Islet of Langerhans (tissue), 1 donor: ENCODE measurements at regions not wholly inside any gene's neighbourhood (a gene's known extent, or its start where the extent isn't known, plus 50 kb on each side); places are given as distances from the start of the nearest gene placed in this dataset.

Source experiments
- FAIRE-seq: peaks from one replicate; lab custom pipeline; 2011; peaks lifted over from hg19 to GRCh38; lab: Jason Lieb, UNC

DNA sequence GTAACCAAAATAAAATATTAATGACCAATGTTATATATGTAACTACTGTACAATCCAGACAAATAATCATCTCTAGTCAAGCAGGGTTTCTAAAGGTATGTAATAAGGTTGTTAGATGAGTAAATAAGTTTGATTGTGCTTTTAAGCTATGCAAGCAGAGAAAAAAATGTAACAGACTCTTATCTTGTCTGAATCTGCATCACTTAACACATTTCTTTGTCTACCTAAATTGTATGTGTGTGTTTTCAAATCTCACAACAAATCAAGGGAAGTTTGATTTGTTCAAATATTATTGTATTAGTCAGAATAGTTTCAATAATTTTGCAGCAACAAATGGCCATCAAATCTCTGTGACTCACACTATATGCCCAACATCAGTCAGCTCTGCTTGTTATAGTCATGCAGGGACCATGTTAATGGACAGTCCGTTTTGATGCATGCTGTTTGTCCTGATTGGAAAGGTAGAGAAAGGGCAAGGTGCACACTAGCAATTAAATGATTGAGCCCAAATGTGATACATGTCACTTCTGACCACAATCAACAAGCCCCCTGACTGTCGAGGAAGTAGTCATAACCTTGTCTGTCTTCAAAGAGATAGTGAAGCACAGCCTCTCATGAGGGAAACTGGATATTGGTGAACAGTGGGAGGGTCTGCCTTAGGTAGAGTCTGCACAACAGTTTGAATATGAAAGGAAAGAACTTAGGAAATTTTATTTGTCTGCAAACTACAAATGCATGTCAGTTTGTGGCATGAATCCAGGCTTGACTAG lies 349.4 kb upstream of the SATB1 start:
- FAIRE-seq: peak; percentile 13

DNA sequence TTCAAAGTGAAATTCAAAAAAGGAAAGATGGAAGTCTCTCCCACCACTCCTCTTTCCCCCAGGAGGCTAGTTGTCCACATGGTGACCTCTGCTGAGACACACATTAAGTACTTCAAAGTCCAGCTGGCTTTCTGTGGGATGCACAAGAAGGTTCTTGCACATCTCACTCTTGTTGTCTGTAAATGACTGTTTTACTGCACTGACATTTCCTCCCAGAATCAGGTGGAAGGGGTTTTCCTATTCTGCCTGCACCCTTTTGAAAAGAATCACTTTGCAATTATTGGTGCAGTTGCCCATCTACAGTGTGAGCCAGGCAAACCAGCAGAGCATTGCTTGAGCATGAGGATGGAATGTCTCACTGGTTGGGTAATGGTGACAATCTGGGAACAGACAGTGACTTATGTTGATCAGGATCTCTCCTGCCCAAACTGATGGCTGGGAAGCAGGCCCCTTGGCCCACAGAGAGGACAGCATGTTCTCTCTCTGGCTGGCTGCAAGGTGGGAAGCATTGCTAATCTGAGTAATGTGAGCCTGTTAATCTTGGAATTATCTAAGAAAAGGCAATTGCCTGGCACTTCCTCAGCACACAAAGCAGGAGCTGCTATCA lies 347.7 kb upstream of the SATB1 start:
- FAIRE-seq: no peak

DNA sequence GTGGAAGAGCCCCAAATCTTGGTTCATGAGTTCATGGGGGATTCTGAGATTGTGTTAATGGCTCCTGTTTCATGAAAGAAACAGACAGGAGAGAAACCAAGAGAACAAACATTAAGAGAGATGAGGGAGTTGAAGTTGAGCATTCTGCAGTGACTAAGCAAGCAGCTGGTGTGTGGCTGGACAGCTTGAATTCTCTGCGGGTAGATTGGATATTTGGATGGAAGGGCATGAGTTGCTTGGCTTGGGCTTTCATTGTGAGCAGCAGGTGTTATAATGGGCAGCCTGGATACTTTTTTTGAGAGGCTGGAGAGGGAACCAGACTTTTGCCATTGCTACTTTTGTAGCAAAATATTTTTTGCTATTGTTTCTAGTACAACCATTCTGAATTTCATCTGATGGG lies 346.8 kb upstream of the SATB1 start:
- FAIRE-seq: no peak

DNA sequence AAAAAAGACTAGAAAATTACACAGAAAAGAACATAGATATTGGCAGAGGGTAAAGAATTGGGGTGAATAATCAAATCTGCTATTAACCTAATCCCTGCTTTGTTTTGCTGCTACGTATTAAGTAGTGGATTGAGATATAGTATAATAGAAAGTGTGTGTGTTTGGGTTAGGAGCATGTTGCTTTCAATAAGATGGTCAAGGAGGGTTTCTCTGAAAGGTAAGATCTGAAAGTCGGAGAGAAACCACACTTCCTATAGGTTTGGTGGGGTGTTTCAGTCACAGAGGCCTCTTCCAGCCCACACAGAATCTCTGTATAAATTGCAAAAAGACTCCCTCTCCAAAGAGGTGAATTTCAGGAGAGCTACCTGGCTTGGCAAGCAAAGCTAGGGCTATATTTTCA lies 345.7 kb upstream of the SATB1 start:
- no peak for FAIRE-seq

DNA sequence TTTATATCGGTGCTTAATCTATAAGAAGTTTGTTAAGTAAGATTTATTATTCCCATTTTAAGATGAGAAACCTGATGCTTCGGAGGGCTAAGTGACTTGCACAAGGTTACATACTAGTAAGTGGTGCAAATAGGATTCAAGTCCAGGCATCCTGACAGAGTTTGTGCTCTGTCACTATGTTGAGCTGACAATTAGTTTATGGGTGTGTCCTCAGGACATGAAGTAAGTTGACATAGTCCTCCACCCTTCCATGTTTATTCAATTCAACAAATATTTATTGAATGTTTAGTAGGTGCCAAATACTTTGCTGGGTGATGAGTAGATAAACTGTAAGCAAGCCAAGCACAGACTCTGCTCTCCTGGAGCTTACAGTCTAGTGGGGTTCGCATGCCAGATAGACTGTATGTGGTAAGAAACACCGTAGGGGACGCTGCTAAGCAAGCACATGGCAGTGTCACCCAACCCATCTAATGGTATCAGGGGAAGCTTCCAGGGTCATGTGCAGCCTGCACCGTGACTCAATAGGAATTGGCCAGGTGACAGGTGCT lies 342.7 kb upstream of the SATB1 start:
- no peak for FAIRE-seq

GRCh38 chr3:18766974-18767373 lies 341.8 kb upstream of the SATB1 start:
- FAIRE-seq: no peak

DNA sequence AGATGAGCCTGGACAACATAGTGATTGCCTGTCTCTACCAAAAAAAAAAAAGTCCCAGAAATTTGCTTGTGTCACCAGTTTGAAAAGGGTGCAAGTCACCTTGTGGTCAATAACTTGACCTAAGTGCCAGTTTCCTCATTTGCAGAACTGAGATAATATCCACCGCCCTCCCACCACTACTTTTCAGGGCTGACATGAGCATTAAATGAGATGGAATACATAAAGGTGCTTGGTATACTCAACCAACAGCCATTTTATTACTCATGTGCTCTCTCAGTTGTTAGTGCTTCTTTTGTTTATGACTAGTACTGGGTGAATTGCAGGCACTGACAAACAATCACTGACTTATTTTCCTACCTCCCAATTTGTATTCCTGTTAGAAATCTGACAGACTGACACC lies 340.5 kb upstream of the SATB1 start:
- no peak for FAIRE-seq

GRCh38 chr3:18765161-18765560 lies 340.0 kb upstream of the SATB1 start:
- FAIRE-seq: no peak

- FAIRE-seq: peak; percentile 82
These were observed 336.4 kb upstream of the SATB1 start for GRCh38 chr3:18761530-18761929.

DNA sequence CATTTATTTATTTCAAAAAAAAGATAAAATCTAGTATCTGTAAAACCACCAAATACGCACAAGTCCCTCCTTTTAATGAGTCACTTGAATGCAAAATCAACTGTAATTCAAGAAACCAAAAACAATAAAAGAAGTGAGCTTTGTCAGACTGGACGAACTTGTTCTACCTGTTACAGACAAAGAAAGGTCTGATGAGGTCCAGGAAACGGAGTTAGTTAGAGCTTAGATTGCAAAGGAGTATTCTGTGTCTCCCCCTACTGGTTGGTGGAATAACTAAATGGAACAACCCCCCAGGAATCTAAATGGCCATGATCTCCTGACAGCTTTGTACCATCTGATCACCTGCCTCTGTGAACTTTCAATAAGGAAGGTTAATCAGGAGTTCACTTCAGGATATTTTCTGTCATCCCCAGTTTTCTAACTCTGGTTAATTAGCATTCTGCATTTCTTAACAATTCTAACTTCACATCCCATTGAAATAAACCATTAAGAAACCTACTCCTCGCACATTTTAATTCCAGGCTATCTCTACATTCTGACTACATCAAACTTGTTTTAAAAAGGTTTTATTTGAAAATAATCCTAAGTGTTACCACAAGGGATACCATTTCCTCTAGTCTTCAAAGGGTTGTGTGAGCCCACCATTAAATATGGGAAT lies 333.0 kb upstream of the SATB1 start:
- peak; percentile 99 for FAIRE-seq

DNA sequence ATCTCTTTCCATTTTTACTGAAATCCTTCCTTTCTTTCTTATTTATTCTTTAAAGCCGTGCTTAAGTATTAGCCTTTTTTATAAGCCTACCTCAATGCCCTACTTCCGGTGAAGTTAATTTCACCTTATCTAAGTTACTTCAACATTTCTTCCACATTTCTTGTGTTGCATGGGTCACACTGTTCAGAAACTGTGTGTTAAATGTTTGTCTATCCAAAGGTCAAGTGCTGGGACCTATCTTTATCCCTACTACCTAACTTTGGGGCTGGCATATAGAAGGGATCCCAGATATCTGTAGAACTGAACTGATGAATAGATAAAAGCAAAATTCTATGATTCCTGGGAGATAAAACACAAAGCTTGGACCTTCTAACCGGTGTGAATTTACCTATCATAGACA lies 332.3 kb upstream of the SATB1 start:
- FAIRE-seq: no peak

- no peak for FAIRE-seq
These were observed 327.3 kb upstream of the SATB1 start for GRCh38 chr3:18752273-18752934.

DNA sequence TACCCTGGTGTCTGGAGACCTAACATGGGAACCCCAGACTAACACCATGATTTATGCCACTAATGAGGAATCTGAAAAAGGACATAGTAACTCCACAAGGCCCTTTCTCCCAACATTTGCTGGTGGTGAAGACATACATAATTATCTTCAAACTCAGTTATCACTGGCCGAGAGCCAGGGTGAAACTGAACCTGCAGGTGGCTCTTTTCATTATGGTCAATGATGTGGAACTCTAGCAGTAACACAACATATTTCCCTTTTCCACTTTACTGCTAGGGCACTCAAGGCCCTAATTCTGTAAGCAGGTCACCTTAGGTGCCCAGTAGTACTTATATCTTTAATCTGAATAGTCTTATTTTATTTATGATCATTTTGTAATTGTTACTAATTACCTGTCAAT lies 326.4 kb upstream of the SATB1 start:
- FAIRE-seq: no peak

GRCh38 chr3:18747383-18747782 lies 322.2 kb upstream of the SATB1 start:
- no peak for FAIRE-seq

DNA sequence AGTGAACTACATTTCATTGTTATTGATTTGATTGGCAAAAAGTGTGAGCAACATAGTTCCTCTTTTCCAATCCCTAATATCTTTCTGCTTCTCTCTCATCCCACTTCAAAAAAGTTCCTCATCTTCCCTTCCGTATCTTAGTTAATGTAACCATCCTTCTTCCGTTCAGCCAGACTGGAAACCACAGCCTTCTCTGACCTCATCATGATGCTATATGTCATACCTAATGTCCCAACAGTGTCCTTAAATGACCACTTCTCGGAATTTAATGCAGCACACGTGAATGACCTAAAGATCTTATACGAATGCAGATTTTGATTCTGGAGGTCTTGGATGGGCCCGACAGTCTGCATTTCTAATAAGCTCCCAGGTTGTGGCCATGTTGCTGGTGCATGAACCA lies 320.3 kb upstream of the SATB1 start:
- FAIRE-seq: no peak

GRCh38 chr3:18744472-18744871 lies 319.3 kb upstream of the SATB1 start:
- FAIRE-seq: peak; percentile 47

DNA sequence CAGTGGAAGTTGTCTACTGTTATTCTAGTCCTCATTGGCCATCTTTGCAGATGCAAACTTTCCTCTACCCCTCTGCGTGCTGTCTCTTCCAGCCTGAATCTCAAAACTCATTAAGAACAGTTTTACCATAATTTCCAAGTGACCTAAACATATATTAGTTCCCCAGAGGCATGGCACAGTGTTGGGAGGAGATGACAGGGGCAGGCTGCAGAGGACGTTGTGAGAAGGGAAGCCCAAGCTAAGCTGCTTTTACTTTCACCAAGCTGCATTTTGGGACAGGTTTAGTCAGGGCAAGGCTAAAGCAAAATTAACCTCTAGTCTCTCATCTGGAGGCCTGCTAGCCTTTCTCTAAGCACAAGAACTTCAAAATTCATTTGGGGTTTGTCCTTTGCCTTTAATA lies 318.6 kb upstream of the SATB1 start:
- no peak for FAIRE-seq

DNA sequence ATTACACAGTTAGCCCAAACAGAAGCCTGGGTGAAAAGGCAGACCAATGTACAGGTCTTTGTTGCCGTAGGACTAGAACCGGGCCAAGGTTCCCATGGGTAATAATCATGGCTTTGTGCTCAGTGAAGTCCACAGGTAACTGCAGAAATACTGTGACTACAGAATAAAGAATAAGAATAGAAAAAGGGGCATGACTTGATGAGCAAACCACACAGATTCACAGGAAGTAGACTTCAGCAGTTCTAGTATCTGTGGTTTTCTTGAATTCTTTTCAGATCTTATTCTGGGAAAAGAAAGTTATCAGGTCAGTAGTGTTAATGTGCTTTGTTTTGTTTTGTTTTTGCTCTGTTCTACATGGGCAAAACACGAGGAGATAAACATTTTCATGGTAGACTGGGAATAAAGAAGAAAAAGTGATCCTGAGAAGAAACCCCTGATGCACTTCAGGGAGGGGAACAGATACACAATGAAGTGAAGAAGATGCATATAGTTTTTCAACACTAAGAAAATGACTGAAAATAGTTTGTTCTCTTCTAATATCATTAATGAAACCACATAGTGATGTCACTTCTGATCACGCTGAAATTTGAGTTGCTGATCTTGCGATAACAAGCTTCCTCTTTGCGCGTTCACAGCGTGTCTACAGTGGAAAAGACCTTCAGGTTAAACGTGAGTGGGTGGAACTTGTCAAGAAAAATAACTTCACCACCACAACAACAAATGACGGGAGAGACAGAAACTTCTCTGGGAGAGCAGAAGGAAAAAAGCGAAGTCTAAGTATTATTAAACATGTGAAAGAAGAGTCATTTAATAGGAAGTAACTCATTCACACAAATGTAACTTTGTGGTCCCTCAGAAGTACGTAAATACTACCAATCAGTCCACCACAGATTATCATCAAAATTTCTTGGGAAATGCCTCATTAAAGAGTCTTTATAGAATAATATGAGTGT lies 315.8 kb upstream of the SATB1 start:
- no peak for FAIRE-seq

DNA sequence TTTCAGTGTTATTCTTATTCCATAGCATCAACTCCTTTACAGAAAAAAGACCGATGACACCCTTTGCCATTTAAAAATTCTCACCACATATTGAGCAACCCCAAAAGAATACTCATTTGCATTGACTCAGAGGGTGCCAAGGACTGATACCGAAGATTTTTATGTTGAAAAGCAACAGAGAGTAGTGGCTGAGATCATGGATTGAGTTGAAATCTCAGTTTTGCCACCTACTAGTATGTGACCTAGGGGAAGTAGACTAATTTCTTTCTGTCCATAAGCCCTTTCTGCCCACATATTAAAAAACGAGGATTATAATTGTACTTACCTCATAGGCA lies 313.9 kb upstream of the SATB1 start:
- FAIRE-seq: no peak

DNA sequence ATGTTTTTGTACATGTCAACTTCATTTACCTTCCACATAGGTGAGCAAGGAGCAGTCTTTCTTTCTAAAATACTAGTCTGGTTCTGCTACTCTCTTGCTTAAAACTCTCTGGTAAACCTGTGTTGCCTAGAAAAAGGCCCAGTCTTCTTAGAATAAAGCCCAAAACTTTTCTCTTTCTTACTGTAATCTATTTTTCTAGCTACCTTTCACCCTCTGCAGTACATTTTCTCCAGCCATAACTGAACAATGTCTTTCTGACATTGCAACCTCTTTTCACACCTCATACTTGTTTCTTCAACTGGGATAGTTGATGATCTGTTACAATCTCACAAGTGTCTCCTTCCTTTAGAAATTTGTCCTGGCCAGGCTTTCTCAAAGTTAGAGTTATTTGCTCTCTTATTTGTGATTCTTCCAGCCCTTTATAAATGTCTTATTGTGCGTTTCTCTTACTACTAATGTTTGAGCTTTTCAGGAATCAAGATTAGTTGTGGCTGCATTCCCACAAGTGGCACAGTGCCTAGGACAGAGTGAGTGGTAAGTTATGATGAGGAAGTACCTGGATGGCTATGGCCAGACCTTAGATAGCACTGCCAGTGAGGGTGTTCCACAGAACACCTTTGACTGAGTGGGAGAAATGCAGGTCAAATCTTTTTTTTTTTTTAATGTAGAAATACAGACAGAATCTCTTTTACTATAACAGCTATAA lies 313.4 kb upstream of the SATB1 start:
- FAIRE-seq: no peak

- no peak for FAIRE-seq
These were observed 309.9 kb upstream of the SATB1 start for GRCh38 chr3:18735005-18735404.
